ENCODE measurements at regions not wholly inside any gene's neighbourhood (a gene's known extent, or its start where the extent isn't known, plus 50 kb on each side); places are given as distances from the start of the nearest gene placed in this dataset.
A peak's percentile ranks its signal among the peaks of the same experiment; 100 is the strongest.

DNA sequence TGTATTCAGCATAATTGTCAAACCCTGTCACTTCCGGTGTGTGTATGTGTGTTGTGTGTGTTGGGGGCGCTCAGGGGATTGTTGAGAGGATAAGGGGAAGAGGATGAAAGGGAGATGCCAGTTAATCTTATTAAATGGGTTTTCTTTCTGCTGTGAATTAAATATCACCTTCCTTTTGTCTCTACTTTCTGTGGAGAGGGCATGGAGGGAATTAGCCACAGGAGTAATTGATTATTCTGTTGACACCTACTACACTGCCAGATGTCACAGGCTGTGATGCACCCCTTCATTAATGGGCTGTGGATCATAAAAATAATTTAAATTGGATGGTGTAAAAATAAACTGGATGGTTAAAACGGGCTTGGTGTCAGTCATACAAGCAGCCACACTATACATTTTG lies 311.9 kb downstream of the MDFIC start:
- Histone ChIP-seq H3K4me1 (ENCODE audit: control insufficient read depth, low read depth, low read length) (no peaks in the 10 kb centered on the region), H3K27me3 (ENCODE audit: control insufficient read depth, insufficient read depth, low read length) (peaks cover 29% of the 10 kb centered on the region), H3K36me3 (ENCODE audit: control insufficient read depth, low read depth, low read length) (no peaks in the 10 kb centered on the region), H3K9me3 (ENCODE audit: control insufficient read depth, low read depth, low read length) (no peaks in the 10 kb centered on the region), H3K27ac (ENCODE audit: low read length) (no peak overlapping the region), H3K4me3 (ENCODE audit: low read length) (no peak overlapping the region), H3K9ac (ENCODE audit: low read length) (no peak overlapping the region)

DNA sequence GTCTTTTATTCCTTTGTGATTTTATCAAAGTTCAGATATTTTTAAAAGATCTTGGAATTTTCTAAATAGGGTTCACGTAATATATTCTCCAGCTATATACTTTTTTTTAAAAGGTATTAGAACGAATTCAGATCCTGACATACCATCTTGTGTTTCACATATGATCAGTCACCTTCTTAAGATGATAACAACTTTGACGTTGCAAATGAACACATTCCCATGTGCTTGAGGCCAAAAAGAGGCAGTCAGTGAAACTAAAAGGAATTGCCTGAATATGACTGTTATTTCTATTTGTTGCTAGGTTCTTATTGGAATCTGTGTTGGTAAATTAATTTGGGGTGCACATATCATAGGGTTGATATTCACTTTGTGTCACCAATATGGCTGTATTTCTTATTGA lies 310.1 kb downstream of the MDFIC start:
- H3K4me3 ChIP-seq (ENCODE audit: low read length), result no peak overlapping the region
- no peaks in the 10 kb centered on the region for H3K4me1 ChIP-seq (ENCODE audit: control insufficient read depth, low read depth, low read length)
- no peaks in the 10 kb centered on the region for H3K36me3 ChIP-seq (ENCODE audit: control insufficient read depth, low read depth, low read length)
- H3K9ac ChIP-seq (ENCODE audit: low read length), result no peak overlapping the region
- no peak overlapping the region for H3K27ac ChIP-seq (ENCODE audit: low read length)
- no peaks in the 10 kb centered on the region for H3K9me3 ChIP-seq (ENCODE audit: control insufficient read depth, low read depth, low read length)
- H3K27me3 ChIP-seq (ENCODE audit: control insufficient read depth, insufficient read depth, low read length), result peaks cover 46% of the 10 kb centered on the region

DNA sequence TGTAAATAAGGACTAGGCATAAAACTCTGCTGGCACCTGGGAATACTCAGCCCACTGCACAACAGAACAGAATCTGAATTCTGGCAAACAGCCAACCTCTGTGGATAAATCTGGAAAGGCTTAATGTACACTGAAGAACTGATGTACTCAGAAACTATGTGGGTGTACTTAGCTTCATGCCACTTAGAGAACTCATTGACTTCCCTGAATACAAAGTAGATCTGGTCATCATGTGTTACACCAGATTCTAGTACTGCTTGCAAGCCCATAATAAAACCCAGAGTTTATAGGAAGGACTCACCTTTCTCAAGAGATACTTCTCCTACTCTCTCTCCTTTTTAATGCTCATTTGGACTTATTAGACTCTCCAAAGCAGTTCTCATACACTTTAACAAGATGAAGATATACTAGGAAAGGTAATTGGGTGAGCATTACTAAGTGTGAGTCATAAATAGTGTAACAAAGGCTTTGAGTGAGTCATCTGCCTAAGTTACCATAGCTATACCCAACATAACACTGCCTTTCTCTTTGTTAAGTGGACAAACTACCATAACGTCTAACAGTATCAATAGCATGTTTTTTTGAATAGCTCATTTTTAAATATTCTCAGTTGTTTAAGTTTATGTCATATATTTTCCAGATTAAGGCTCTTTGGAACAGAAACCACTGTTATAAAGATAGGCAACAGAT lies 309.1 kb downstream of the MDFIC start:
- Histone ChIP-seq H3K27ac (ENCODE audit: low read length) (no peak overlapping the region), H3K4me3 (ENCODE audit: low read length) (no peak overlapping the region), H3K36me3 (ENCODE audit: control insufficient read depth, low read depth, low read length) (no peaks in the 10 kb centered on the region), H3K27me3 (ENCODE audit: control insufficient read depth, insufficient read depth, low read length) (peaks cover 54% of the 10 kb centered on the region), H3K9ac (ENCODE audit: low read length) (no peak overlapping the region), H3K4me1 (ENCODE audit: control insufficient read depth, low read depth, low read length) (peaks cover 3% of the 10 kb centered on the region), H3K9me3 (ENCODE audit: control insufficient read depth, low read depth, low read length) (no peaks in the 10 kb centered on the region)

DNA sequence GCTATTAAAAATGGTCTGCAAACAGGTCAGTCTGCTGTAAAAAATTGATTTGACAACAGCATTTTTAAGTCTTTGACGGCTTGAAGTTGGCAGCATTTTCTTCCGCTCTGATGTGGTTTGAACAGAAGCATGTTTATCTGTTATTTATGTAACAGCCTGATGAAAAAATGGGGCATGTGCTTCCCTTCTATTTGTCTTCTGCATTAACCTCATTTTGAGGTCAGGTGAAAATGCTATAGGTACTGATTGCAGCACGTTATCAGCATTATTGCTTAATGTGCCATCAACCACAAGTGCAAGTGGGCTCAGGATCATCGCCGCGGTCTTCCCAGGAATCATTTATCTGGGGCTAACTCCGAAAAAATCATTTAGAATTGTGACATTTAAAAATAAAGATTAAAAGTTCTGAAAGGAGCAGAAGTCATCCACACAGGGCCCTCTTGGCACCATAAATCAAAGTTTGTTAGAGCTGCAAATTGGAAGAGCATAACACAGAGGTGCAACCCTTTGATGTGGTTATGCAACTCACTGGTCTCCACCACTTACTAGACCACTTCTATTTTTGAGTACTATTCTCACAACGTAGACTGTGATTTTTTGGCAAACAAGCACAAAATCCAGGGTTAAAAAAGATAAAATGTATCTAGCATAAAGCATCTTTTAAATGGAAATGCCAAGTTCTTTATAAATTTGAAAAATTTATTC lies 307.7 kb downstream of the MDFIC start:
- H3K27me3 ChIP-seq (ENCODE audit: control insufficient read depth, insufficient read depth, low read length), result peaks cover 69% of the 10 kb centered on the region
- H3K9ac ChIP-seq (ENCODE audit: low read length), result no peak overlapping the region
- peaks cover 18% of the 10 kb centered on the region for H3K4me1 ChIP-seq (ENCODE audit: control insufficient read depth, low read depth, low read length)
- no peaks in the 10 kb centered on the region for H3K9me3 ChIP-seq (ENCODE audit: control insufficient read depth, low read depth, low read length)
- H3K27ac ChIP-seq (ENCODE audit: low read length), result no peak overlapping the region
- no peaks in the 10 kb centered on the region for H3K36me3 ChIP-seq (ENCODE audit: control insufficient read depth, low read depth, low read length)
- H3K4me3 ChIP-seq (ENCODE audit: low read length), result no peak overlapping the region

DNA sequence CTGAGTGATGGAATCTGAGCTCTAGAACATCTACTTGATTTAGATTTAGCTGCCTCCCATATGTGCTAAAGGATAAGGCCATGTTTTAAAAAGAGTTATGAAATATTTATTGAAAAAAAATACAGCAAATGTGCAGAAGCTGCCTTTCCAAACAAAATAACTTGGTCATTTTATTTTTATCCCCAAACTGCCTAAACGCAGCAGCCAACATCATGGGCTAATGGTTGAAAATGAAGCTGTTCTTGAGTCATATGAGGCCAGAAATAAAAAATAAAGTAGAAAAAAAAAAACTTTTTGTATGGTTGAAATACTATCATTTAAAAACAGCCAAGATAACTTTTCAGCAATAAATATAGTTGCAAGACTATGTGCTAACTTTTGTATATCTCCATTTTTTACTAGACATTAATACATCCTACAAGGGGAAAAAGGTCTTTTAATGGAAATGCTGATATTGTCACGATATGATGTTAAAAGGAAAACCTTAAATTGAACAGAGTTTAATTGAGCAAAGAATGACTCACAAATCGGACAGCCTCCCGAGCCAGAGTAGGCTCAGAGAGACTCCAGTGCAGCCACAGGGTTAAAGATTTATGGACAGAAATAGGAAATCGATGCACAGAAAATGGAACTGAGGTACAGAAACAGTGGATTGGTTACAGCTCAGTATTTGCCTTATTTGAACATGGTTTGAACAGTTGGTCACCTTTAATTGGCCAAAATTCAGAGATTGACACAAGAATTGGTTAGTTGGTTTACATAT lies 305.8 kb downstream of the MDFIC start:
- no peak overlapping the region for H3K4me3 ChIP-seq (ENCODE audit: low read length)
- H3K4me1 ChIP-seq (ENCODE audit: control insufficient read depth, low read depth, low read length), result peaks cover 21% of the 10 kb centered on the region
- H3K9me3 ChIP-seq (ENCODE audit: control insufficient read depth, low read depth, low read length), result no peaks in the 10 kb centered on the region
- no peak overlapping the region for H3K9ac ChIP-seq (ENCODE audit: low read length)
- H3K27ac ChIP-seq (ENCODE audit: low read length), result no peak overlapping the region
- no peaks in the 10 kb centered on the region for H3K36me3 ChIP-seq (ENCODE audit: control insufficient read depth, low read depth, low read length)
- peaks cover 88% of the 10 kb centered on the region for H3K27me3 ChIP-seq (ENCODE audit: control insufficient read depth, insufficient read depth, low read length)

DNA sequence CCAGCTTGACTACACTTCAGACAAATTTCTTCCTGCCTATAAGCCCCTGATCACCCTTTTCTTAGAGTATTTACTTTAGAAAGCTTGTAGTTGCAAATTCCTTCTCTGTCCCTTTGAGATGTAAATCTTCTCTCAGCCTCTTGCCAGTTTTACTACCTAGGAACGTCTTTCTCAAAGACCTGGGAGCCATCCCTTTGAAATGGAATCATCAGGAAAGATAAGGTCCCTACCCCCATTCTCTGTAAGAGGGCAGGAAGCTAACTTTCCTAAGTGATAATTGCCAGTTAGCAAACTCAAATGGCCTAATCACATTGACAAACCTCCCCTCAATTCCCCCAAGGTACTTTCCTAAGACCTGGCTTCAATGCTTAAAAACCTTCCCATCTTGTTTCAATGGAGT lies 304.5 kb downstream of the MDFIC start:
- Histone ChIP-seq H3K27me3 (ENCODE audit: control insufficient read depth, insufficient read depth, low read length) (peaks cover 93% of the 10 kb centered on the region), H3K27ac (ENCODE audit: low read length) (no peak overlapping the region), H3K4me3 (ENCODE audit: low read length) (peak overlapping the region; percentile 46), H3K9me3 (ENCODE audit: control insufficient read depth, low read depth, low read length) (no peaks in the 10 kb centered on the region), H3K36me3 (ENCODE audit: control insufficient read depth, low read depth, low read length) (no peaks in the 10 kb centered on the region), H3K4me1 (ENCODE audit: control insufficient read depth, low read depth, low read length) (peaks cover 21% of the 10 kb centered on the region), H3K9ac (ENCODE audit: low read length) (no peak overlapping the region)

DNA sequence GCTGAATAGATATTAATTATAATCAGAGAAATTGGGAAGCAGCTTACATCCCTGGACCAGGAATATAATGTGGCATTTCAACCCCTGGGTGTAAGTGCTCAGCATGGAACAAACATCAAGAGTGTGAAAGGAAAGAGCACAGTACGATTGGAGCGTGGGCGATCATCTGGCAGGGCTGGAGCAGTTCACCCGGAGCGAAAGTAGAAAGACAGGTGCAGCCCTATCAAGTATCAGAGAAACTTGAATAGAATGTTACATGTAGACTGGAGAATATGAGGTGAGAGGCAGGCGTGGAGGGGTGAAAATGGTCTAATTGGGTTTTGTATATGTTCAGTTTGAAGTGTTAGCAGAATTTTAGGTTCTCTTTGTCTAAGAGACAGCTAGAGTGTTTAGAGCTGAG lies 303.0 kb downstream of the MDFIC start:
- H3K27ac ChIP-seq (ENCODE audit: low read length), result no peak overlapping the region
- no peaks in the 10 kb centered on the region for H3K36me3 ChIP-seq (ENCODE audit: control insufficient read depth, low read depth, low read length)
- H3K4me1 ChIP-seq (ENCODE audit: control insufficient read depth, low read depth, low read length), result peaks cover 21% of the 10 kb centered on the region
- H3K9me3 ChIP-seq (ENCODE audit: control insufficient read depth, low read depth, low read length), result no peaks in the 10 kb centered on the region
- H3K27me3 ChIP-seq (ENCODE audit: control insufficient read depth, insufficient read depth, low read length), result peaks cover 80% of the 10 kb centered on the region
- H3K9ac ChIP-seq (ENCODE audit: low read length), result no peak overlapping the region
- H3K4me3 ChIP-seq (ENCODE audit: low read length), result no peak overlapping the region

DNA sequence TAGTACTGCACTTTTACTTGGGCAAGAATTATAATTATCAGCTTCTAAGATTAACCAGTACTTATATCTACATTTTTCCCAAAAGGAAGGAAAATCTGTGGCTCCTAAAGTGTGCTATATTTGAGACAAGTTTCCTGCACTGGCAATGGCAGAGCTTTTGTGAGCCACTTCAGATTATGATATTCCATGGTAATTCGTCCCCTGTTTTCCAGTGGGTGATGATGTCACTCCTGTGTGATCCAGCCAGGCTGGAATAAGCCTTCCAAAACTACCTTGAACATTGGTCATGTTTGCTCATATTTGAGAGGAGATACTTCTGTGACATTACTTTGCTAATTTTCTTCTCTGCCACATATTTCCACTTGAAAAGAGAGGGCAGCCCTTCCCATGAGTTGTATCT lies 302.1 kb downstream of the MDFIC start:
- peaks cover 70% of the 10 kb centered on the region for H3K27me3 ChIP-seq (ENCODE audit: control insufficient read depth, insufficient read depth, low read length)
- H3K27ac ChIP-seq (ENCODE audit: low read length), result no peak overlapping the region
- H3K4me1 ChIP-seq (ENCODE audit: control insufficient read depth, low read depth, low read length), result peaks cover 21% of the 10 kb centered on the region
- no peaks in the 10 kb centered on the region for H3K9me3 ChIP-seq (ENCODE audit: control insufficient read depth, low read depth, low read length)
- H3K4me3 ChIP-seq (ENCODE audit: low read length), result no peak overlapping the region
- H3K9ac ChIP-seq (ENCODE audit: low read length), result no peak overlapping the region
- no peaks in the 10 kb centered on the region for H3K36me3 ChIP-seq (ENCODE audit: control insufficient read depth, low read depth, low read length)

DNA sequence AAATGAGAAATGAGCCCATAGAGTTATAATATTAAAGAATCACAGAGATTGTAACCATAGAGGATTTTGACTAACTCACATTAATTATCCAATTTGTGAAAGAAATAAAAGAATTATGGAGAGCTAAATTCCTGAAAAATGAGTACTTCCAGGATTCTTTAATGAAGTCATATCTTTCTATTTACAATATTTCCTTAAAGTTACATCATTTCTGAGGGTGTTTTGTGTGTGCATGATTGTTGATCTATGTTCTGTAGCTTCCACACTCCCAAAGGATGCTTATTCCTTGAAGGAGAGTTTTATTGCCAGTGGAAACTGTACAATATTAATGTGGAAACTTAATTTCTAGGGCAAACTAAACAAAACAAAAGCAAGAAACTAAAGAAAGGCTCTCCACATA lies 299.6 kb downstream of the MDFIC start:
- H3K27ac ChIP-seq (ENCODE audit: low read length), result no peak overlapping the region
- H3K36me3 ChIP-seq (ENCODE audit: control insufficient read depth, low read depth, low read length), result no peaks in the 10 kb centered on the region
- H3K9ac ChIP-seq (ENCODE audit: low read length), result no peak overlapping the region
- peaks cover 47% of the 10 kb centered on the region for H3K27me3 ChIP-seq (ENCODE audit: control insufficient read depth, insufficient read depth, low read length)
- H3K4me3 ChIP-seq (ENCODE audit: low read length), result no peak overlapping the region
- H3K9me3 ChIP-seq (ENCODE audit: control insufficient read depth, low read depth, low read length), result no peaks in the 10 kb centered on the region
- H3K4me1 ChIP-seq (ENCODE audit: control insufficient read depth, low read depth, low read length), result peaks cover 27% of the 10 kb centered on the region

DNA sequence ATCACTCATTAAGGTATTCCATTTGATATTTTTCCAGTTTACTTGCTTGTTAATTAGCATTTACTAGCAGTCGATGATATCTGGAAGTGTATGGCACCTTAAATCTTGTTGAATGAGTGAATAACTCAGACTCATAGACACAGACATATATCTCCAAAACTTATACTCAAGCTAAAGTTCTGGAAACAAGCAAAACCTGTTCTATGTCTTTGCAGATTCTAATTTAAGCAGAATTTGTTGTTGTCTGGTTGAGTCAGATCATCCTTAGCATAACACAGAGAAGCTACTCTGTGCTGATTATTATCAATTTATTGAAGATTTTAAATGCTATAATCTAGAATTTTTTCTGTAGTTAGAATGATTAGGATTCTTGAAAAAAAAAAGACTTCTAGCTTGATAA lies 296.2 kb downstream of the MDFIC start:
- H3K4me3 ChIP-seq (ENCODE audit: low read length), result no peak overlapping the region
- no peaks in the 10 kb centered on the region for H3K36me3 ChIP-seq (ENCODE audit: control insufficient read depth, low read depth, low read length)
- no peak overlapping the region for H3K9ac ChIP-seq (ENCODE audit: low read length)
- peaks cover 6% of the 10 kb centered on the region for H3K4me1 ChIP-seq (ENCODE audit: control insufficient read depth, low read depth, low read length)
- H3K27ac ChIP-seq (ENCODE audit: low read length), result no peak overlapping the region
- H3K27me3 ChIP-seq (ENCODE audit: control insufficient read depth, insufficient read depth, low read length), result peaks cover 14% of the 10 kb centered on the region
- H3K9me3 ChIP-seq (ENCODE audit: control insufficient read depth, low read depth, low read length), result no peaks in the 10 kb centered on the region

DNA sequence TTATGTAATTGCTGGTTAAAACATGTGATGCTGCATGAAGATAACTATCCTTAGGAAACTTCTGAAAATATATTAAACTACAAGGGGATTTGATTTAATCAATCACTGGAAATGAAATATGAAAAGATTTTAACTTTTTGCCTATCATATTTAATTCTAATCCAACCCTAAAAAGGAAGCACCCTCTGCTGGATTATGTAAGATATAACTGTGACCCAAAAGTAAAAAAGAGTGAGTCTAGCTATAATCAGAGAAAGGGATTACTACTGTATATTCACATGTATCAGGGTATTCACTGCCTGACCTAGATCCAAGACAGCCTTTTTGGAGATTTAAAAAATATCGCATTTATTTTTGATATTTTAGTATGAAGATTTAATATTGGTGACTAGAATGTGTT lies 295.5 kb downstream of the MDFIC start:
- H3K9me3 ChIP-seq (ENCODE audit: control insufficient read depth, low read depth, low read length), result no peaks in the 10 kb centered on the region
- peaks cover 6% of the 10 kb centered on the region for H3K4me1 ChIP-seq (ENCODE audit: control insufficient read depth, low read depth, low read length)
- H3K27me3 ChIP-seq (ENCODE audit: control insufficient read depth, insufficient read depth, low read length), result peaks cover 8% of the 10 kb centered on the region
- no peak overlapping the region for H3K27ac ChIP-seq (ENCODE audit: low read length)
- H3K4me3 ChIP-seq (ENCODE audit: low read length), result no peak overlapping the region
- no peak overlapping the region for H3K9ac ChIP-seq (ENCODE audit: low read length)
- H3K36me3 ChIP-seq (ENCODE audit: control insufficient read depth, low read depth, low read length), result no peaks in the 10 kb centered on the region

Data from iPS-18a (cell line).